ENCODE measurements at regions not wholly inside any gene's neighbourhood (a gene's known extent, or its start where the extent isn't known, plus 50 kb on each side); places are given as distances from the start of the nearest gene placed in this dataset.
"Not testable (repeated sequence)": the region's sequence is repeated elsewhere in the genome, so short reads cannot be mapped to it uniquely, and the experiment has no call there.

- no peaks in the 10 kb centered on the region for H3K9me3 ChIP-seq
- TF ChIP-seq CTCF (IDR thresholded peaks at IDR 0.05): no peak
- H3K27me3 ChIP-seq: no peaks in the 10 kb centered on the region
- no peak overlapping the region for H3K27ac ChIP-seq
- DNase-seq (ENCODE audit: low spot score): peak; percentile 38
- no peaks in the 10 kb centered on the region for H3K36me3 ChIP-seq
- H3K4me1 ChIP-seq: no peaks in the 10 kb centered on the region
- no peak overlapping the region for H3K4me3 ChIP-seq
These were observed 203.3 kb upstream of the IRS2 start for GRCh38 chr13:109989686-109990085.

DNA sequence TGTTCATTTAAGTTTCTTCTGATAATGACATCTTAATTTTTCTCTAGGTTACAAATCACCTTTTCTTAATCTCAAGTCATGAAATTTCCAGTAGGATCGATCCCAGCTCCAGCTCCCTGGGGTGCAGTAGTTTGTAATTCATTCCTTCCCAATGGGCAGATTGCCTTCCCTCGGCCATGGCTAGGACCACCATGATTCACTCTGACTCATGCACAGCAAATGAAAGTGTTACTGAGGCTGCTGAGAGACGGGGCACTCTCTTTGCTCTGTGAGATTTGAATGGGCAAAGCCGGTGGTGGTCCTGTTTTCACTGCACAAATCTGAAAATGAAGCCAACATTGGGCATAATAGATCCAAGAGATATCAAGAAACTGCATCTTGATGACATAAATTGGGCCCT lies 202.8 kb upstream of the IRS2 start:
- Histone ChIP-seq H3K27ac (no peak overlapping the region), H3K9me3 (no peaks in the 10 kb centered on the region), H3K36me3 (no peaks in the 10 kb centered on the region), H3K4me3 (no peak overlapping the region), H3K4me1 (no peaks in the 10 kb centered on the region), H3K27me3 (no peaks in the 10 kb centered on the region)
- no peak for TF ChIP-seq CTCF (IDR thresholded peaks at IDR 0.05)
- peak; percentile 57 for DNase-seq (ENCODE audit: low spot score)

DNA sequence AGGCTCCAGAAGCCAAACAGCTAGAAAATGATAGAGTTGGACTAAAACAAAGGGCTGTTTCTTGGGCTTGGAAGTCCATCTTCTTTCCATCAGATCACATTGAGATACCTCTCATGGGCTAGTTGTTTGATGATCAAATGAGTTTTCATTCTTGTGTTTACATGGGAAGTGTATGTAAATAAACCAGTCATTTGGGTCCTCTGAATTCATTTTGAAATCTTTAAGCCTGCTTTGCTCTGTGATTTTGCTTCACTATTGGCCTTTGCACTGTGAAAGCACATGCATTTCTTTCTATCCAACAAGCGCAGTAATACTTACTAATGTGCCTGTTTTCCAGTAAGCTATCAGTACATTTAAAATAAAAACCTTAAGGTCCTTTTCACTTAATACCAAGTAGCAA lies 200.5 kb upstream of the IRS2 start:
- DNase-seq (ENCODE audit: low spot score): no peak
- no peak for TF ChIP-seq CTCF (IDR thresholded peaks at IDR 0.05)
- H3K27ac ChIP-seq: no peak overlapping the region
- no peaks in the 10 kb centered on the region for H3K27me3 ChIP-seq
- no peaks in the 10 kb centered on the region for H3K9me3 ChIP-seq
- no peak overlapping the region for H3K4me3 ChIP-seq
- no peaks in the 10 kb centered on the region for H3K36me3 ChIP-seq
- no peaks in the 10 kb centered on the region for H3K4me1 ChIP-seq

- DNase-seq (ENCODE audit: low spot score): no peak
- no peaks in the 10 kb centered on the region for H3K4me1 ChIP-seq
- H3K36me3 ChIP-seq: no peaks in the 10 kb centered on the region
- H3K4me3 ChIP-seq: no peak overlapping the region
- H3K27me3 ChIP-seq: no peaks in the 10 kb centered on the region
- no peaks in the 10 kb centered on the region for H3K9me3 ChIP-seq
- TF ChIP-seq CTCF (IDR thresholded peaks at IDR 0.05): no peak
- no peak overlapping the region for H3K27ac ChIP-seq
These were observed 199.6 kb upstream of the IRS2 start for GRCh38 chr13:109985871-109986450.

DNA sequence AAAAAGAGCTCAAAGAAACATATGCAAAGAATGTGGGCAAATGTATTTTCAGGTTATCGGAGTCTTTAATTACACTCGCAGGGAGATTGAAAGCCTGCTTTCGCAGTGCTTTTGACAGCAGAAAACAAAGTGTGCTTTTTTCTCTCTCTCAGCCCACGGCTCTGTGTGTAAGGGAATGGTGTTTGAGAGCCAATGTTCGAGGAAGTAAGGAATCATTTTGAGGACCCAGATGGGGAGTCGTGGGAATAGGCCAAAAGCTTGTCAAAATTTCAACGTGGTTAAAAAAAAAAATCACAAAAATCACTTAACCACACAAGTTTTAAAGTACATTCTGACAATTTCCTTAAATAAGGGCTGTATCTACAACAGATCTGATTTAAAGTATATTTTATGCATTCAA lies 197.1 kb upstream of the IRS2 start:
- no peak for TF ChIP-seq CTCF (IDR thresholded peaks at IDR 0.05)
- H3K27me3 ChIP-seq: no peaks in the 10 kb centered on the region
- no peak overlapping the region for H3K27ac ChIP-seq
- no peaks in the 10 kb centered on the region for H3K4me1 ChIP-seq
- DNase-seq (ENCODE audit: low spot score): no peak
- H3K9me3 ChIP-seq: no peaks in the 10 kb centered on the region
- H3K36me3 ChIP-seq: no peaks in the 10 kb centered on the region
- H3K4me3 ChIP-seq: no peak overlapping the region

DNA sequence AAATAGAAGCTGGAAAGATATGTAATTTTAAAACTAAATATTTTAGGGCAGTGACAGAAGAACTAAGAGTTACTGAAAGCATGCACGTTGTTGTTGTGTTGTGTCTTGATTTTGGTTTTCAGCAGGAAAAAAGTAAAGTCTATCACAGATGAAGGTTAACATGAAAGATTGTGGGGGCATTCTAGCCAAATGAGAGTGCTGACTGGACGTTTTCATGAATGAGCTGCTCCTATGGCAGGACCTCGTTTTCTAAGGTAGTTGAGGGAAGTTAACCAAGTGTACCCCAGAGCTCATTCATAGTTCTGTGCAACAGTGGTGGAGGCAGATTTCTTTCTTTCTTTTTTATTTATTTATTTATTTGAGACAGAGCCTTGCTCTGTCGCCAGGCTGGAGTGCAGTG lies 194.6 kb upstream of the IRS2 start:
- H3K4me1 ChIP-seq: peaks cover 0 to 5% of the 10 kb centered on the region in 2 donors
- no peak overlapping the region for H3K27ac ChIP-seq
- no peaks in the 10 kb centered on the region for H3K36me3 ChIP-seq
- DNase-seq (ENCODE audit: low spot score): no peak
- H3K9me3 ChIP-seq: no peaks in the 10 kb centered on the region
- no peak for TF ChIP-seq CTCF (IDR thresholded peaks at IDR 0.05)
- H3K27me3 ChIP-seq: no peaks in the 10 kb centered on the region
- no peak overlapping the region for H3K4me3 ChIP-seq

DNA sequence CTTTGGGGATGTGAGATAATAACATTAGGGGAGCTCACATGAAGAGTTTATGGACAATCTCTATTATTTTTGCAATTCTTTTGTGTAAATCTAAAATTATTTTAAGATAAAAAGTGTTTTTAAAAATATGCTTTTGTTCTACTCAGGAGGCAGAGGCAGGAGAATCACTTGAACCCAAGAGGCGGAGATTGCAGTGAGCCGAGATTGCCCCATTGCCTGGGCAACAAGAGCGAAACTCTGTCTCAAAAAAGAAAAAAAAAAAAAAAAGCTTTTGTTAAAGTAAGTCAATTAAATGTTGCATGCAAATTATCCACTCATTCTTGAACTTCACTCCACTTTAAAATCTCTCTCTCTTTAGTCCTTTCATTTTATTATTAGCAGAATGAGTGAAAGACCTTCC lies 193.3 kb upstream of the IRS2 start:
- not testable (repeated sequence) for H3K36me3 ChIP-seq, H3K9me3 ChIP-seq, H3K27me3 ChIP-seq

More for the DNA sequence above, 193.3 kb upstream of the IRS2 start:
- not testable (repeated sequence) for H3K27ac ChIP-seq; H3K4me1 ChIP-seq; H3K4me3 ChIP-seq; DNase-seq (ENCODE audit: low spot score)
